ENCODE measurements at regions not wholly inside any gene's neighbourhood (a gene's known extent, or its start where the extent isn't known, plus 50 kb on each side); places are given as distances from the start of the nearest gene placed in this dataset.

GRCh38 chr12:60616400-60616799 lies 1020.6 kb downstream of the SLC16A7 start:
- ChIA-PET POLR2A (no interaction called here), CTCF (no interaction called here)
- no peaks in the 10 kb centered on the region for H3K36me3 ChIP-seq (ENCODE audit: control insufficient read depth in 2 of 2, insufficient read depth in 1 of 2, low read length in 2 of 2)
- no peaks in the 10 kb centered on the region for H3K9me3 ChIP-seq (ENCODE audit: control insufficient read depth, insufficient read depth, low read depth, low read length)
- TF ChIP-seq KLF9 (tag by site-specific recombination; IDR thresholded peaks at IDR 0.05; ENCODE audit: low read depth) (no peak), YY2 (tag by site-specific recombination; IDR thresholded peaks at IDR 0.05) (no peak), ZBTB8A (tag by site-specific recombination; IDR thresholded peaks at IDR 0.05) (no peak), ZNF2 (tag by site-specific recombination; IDR thresholded peaks at IDR 0.05) (no peak), WT1 (tag by site-specific recombination; IDR thresholded peaks at IDR 0.05) (no peak), ZNF280D (tag by site-specific recombination; IDR thresholded peaks at IDR 0.05) (no peak), ZNF521 (tag by site-specific recombination; IDR thresholded peaks at IDR 0.05) (no peak), ZNF692 (tag by site-specific recombination; IDR thresholded peaks at IDR 0.05) (no peak), ZNF324 (tag by site-specific recombination; IDR thresholded peaks at IDR 0.05) (no peak), ZNF510 (tag by site-specific recombination; IDR thresholded peaks at IDR 0.05; ENCODE audit: insufficient replicate concordance) (no peak), ZNF843 (tag by site-specific recombination; IDR thresholded peaks at IDR 0.05) (no peak), ZNF76 (tag by site-specific recombination; IDR thresholded peaks at IDR 0.05; ENCODE audit: borderline replicate concordance, low read depth) (no peak), TRIM28 (IDR thresholded peaks at IDR 0.05; ENCODE audit: borderline replicate concordance, low read length) (no peak), ZNF660 (tag by site-specific recombination; IDR thresholded peaks at IDR 0.05) (no peak)
- TF ChIP-seq, protein P1, sequence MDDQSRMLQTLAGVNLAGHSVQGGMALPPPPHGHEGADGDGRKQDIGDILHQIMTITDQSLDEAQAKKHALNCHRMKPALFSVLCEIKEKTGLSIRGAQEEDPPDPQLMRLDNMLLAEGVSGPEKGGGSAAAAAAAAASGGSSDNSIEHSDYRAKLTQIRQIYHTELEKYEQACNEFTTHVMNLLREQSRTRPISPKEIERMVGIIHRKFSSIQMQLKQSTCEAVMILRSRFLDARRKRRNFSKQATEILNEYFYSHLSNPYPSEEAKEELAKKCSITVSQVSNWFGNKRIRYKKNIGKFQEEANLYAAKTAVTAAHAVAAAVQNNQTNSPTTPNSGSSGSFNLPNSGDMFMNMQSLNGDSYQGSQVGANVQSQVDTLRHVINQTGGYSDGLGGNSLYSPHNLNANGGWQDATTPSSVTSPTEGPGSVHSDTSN (CRISPR knock-in tag; IDR thresholded peaks at IDR 0.05), result no peak
- TF ChIP-seq, protein P2, sequence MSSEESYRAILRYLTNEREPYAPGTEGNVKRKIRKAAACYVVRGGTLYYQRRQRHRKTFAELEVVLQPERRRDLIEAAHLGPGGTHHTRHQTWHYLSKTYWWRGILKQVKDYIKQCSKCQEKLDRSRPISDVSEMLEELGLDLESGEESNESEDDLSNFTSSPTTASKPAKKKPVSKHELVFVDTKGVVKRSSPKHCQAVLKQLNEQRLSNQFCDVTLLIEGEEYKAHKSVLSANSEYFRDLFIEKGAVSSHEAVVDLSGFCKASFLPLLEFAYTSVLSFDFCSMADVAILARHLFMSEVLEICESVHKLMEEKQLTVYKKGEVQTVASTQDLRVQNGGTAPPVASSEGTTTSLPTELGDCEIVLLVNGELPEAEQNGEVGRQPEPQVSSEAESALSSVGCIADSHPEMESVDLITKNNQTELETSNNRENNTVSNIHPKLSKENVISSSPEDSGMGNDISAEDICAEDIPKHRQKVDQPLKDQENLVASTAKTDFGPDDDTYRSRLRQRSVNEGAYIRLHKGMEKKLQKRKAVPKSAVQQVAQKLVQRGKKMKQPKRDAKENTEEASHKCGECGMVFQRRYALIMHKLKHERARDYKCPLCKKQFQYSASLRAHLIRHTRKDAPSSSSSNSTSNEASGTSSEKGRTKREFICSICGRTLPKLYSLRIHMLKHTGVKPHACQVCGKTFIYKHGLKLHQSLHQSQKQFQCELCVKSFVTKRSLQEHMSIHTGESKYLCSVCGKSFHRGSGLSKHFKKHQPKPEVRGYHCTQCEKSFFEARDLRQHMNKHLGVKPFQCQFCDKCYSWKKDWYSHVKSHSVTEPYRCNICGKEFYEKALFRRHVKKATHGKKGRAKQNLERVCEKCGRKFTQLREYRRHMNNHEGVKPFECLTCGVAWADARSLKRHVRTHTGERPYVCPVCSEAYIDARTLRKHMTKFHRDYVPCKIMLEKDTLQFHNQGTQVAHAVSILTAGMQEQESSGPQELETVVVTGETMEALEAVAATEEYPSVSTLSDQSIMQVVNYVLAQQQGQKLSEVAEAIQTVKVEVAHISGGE (tag by site-specific recombination; conservative IDR thresholded peaks at IDR 0.05; ENCODE audit: low read depth), result no peak
- H3K4me1 ChIP-seq (ENCODE audit: control insufficient read depth, insufficient read depth, low read length), result no peaks in the 10 kb centered on the region
- H3K4me3 ChIP-seq (ENCODE audit: low read depth, low read length), result no peak overlapping the region
- no peak overlapping the region for H3K27ac ChIP-seq (ENCODE audit: extremely low read depth, low read depth, low read length)

- Histone ChIP-seq H3K4me1 (ENCODE audit: control insufficient read depth, insufficient read depth, low read length) (no peaks in the 10 kb centered on the region), H3K36me3 (ENCODE audit: control insufficient read depth in 2 of 2, insufficient read depth in 1 of 2, low read length in 2 of 2) (no peaks in the 10 kb centered on the region), H3K27ac (ENCODE audit: extremely low read depth, low read depth, low read length) (no peak overlapping the region), H3K9me3 (ENCODE audit: control insufficient read depth, insufficient read depth, low read depth, low read length) (no peaks in the 10 kb centered on the region), H3K4me3 (ENCODE audit: low read depth, low read length) (no peak overlapping the region)
- CTCF ChIA-PET, result no interaction called here
- POLR2A ChIA-PET, result no interaction called here
- no peak for TF ChIP-seq ZNF707 (tag by site-specific recombination; IDR thresholded peaks at IDR 0.05)
- TF ChIP-seq HOXA7 (CRISPR knock-in tag; IDR thresholded peaks at IDR 0.05; ENCODE audit: borderline replicate concordance), result no peak
- TF ChIP-seq ZNF521 (tag by site-specific recombination; IDR thresholded peaks at IDR 0.05), result no peak
- TF ChIP-seq ZNF18 (tag by site-specific recombination; IDR thresholded peaks at IDR 0.05), result no peak
- TF ChIP-seq ZNF292 (tag by site-specific recombination; IDR thresholded peaks at IDR 0.05; ENCODE audit: borderline replicate concordance, low read depth), result no peak
- TF ChIP-seq ZNF114 (tag by site-specific recombination; IDR thresholded peaks at IDR 0.05), result no peak
- no peak for TF ChIP-seq ATF2 (tag by site-specific recombination; IDR thresholded peaks at IDR 0.05; ENCODE audit: low read depth)
- TF ChIP-seq ZFP3 (tag by site-specific recombination; IDR thresholded peaks at IDR 0.05; ENCODE audit: low read depth), result no peak
- TF ChIP-seq KLF1 (tag by site-specific recombination; IDR thresholded peaks at IDR 0.05), result no peak
- no peak for TF ChIP-seq EGR2 (tag by site-specific recombination; IDR thresholded peaks at IDR 0.05; ENCODE audit: low read depth)
Measured at GRCh38 chr12:60630796-60631195, 1035.0 kb downstream of the SLC16A7 start.

Measured in HEK293 (cell line).